ENCODE measurements at regions not wholly inside any gene's neighbourhood (a gene's known extent, or its start where the extent isn't known, plus 50 kb on each side); places are given as distances from the start of the nearest gene placed in this dataset.
A peak's percentile ranks its signal among the peaks of the same experiment; 100 is the strongest.

DNA sequence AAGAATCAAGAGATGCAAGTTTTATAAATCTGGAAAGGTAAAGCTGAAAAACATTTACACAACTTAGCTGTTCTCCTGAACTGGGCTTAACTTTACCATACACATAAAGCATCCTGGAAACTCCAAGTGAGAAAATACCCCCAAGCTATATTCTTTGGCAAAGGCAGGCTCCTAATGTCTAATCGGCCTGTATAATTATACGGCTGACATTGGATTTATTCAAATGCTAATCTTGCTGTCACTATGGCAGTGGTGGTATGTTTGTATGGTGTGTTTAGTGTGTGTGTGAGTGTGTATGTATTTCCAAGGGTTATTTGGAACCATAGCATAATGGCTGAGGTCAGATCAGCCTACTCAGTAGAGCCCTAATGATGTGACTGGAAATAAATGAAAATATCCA, 1031.8 kb upstream of the ZEB2 start:
- no peak overlapping the region for H3K4me3 ChIP-seq (ENCODE audit: low read depth, low read length)
- no peak for DNase-seq (ENCODE audit: low read depth)
- TF ChIP-seq, protein P1, sequence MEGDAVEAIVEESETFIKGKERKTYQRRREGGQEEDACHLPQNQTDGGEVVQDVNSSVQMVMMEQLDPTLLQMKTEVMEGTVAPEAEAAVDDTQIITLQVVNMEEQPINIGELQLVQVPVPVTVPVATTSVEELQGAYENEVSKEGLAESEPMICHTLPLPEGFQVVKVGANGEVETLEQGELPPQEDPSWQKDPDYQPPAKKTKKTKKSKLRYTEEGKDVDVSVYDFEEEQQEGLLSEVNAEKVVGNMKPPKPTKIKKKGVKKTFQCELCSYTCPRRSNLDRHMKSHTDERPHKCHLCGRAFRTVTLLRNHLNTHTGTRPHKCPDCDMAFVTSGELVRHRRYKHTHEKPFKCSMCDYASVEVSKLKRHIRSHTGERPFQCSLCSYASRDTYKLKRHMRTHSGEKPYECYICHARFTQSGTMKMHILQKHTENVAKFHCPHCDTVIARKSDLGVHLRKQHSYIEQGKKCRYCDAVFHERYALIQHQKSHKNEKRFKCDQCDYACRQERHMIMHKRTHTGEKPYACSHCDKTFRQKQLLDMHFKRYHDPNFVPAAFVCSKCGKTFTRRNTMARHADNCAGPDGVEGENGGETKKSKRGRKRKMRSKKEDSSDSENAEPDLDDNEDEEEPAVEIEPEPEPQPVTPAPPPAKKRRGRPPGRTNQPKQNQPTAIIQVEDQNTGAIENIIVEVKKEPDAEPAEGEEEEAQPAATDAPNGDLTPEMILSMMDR (IDR thresholded peaks at IDR 0.05; ENCODE audit: control insufficient read depth, extremely low read depth, insufficient read depth) = no peak

DNA sequence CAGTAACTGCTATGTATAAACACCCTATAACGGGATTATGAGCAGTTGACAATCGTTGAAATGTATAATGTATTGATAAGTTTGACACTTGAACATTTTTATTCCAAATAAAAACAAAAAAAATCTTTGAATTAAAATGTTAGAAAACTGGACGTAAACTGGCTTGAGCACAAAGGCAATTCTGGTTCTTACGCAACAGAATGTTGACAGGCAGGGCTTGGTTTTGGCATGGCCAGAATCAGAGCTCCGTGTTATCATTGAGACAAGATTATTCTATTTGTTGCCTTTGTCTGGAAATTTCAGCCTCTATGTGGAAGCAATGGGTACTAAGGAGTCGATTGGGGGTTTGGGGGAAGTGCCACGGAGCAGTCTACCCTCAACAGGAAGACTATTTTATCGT, 1028.6 kb upstream of the ZEB2 start:
- no peak overlapping the region for H3K4me3 ChIP-seq (ENCODE audit: low read depth, low read length)
- no peak for DNase-seq (ENCODE audit: low read depth)
- TF ChIP-seq, protein P1 (IDR thresholded peaks at IDR 0.05; ENCODE audit: control insufficient read depth, extremely low read depth, insufficient read depth) = no peak

DNA sequence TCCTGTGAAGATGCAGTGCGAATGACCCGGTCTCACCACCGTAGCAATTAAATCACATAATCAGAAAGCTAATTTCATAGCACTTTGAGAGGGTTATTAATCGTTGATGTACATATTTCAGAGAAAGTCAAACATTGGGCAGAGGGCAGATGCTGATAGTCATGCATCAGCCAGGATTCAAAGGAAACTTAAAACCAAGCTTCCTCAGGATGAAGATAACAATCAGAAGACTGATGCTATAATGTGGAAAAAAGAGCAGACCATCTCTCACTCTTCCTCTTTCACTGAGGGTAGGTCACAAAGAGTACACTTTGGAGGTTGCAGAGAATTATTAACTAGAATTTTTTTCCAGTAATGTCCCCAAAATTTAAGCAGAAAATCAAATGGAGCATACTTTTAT, 1027.7 kb upstream of the ZEB2 start:
- DNase-seq (ENCODE audit: low read depth) = no peak
- no peak overlapping the region for H3K4me3 ChIP-seq (ENCODE audit: low read depth, low read length)
- TF ChIP-seq, protein P1 (IDR thresholded peaks at IDR 0.05; ENCODE audit: control insufficient read depth, extremely low read depth, insufficient read depth) = no peak

DNA sequence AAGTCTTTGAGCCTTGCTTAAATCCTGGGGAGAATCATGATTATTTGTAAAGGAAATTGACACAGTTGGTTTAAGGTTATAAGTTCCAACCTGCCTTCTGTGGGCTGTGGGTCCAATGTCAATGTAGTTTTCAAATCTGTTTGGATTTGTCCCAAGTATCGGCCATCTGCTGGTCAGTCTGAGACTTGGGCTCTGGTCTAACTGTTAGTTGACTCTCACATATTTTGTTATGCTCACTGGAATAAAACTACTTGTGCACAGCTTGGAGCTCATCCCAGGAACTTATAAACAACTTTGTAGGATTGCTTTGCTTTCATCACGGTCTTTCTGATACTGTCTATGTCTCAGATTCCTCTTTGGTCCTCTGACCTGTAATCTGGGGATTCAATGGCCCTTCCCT, 1026.2 kb upstream of the ZEB2 start:
- H3K4me3 ChIP-seq (ENCODE audit: low read depth, low read length) = no peak overlapping the region
- DNase-seq (ENCODE audit: low read depth) = no peak
- TF ChIP-seq, protein P1 (IDR thresholded peaks at IDR 0.05; ENCODE audit: control insufficient read depth, extremely low read depth, insufficient read depth) = 0 out of 2 replicates have a peak, but pooled peaks have one; percentile 24

DNA sequence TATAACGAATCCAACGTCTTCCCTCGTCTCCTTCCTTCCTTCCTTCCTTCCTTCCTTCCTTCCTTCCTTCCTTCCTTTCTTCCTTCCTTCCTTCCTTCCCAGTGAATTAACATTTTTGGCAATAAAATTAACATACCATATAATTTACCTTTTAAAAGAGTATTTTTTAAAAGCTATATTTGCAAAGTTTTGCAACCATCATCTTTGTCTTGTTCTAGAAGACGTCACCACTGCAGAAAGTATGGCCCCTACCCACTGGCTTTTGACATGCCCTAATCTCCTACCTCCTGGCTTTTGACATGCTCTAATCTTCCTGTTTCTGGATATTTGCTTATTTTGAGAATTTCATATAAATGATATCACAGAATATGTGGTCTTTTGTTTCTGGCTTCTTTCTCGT, 1023.9 kb upstream of the ZEB2 start:
- TF ChIP-seq, protein P1 (IDR thresholded peaks at IDR 0.05; ENCODE audit: control insufficient read depth, extremely low read depth, insufficient read depth) = no peak
- no peak overlapping the region for H3K4me3 ChIP-seq (ENCODE audit: low read depth, low read length)
- no peak for DNase-seq (ENCODE audit: low read depth)

DNA sequence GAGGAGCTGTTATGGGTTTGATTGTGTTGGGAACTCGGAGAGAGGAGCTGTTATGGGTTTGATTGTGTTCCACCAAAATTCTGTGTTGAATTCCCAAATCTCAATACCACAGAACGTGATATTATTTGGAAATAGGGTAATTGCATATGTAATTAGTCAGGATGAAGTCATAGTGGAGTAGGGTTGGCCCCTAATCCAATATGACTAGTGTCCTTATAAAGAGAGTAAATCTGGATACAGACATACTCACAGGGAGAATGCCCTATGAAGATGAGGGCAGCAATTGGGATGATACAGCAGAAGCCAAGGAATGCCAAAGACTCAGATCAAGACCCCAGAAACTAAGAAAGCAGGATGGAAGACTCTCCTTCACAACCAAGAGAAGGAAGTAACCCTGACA, 1023.2 kb upstream of the ZEB2 start:
- DNase-seq (ENCODE audit: low read depth) = no peak
- no peak overlapping the region for H3K4me3 ChIP-seq (ENCODE audit: low read depth, low read length)
- TF ChIP-seq, protein P1 (IDR thresholded peaks at IDR 0.05; ENCODE audit: control insufficient read depth, extremely low read depth, insufficient read depth) = no peak

DNA sequence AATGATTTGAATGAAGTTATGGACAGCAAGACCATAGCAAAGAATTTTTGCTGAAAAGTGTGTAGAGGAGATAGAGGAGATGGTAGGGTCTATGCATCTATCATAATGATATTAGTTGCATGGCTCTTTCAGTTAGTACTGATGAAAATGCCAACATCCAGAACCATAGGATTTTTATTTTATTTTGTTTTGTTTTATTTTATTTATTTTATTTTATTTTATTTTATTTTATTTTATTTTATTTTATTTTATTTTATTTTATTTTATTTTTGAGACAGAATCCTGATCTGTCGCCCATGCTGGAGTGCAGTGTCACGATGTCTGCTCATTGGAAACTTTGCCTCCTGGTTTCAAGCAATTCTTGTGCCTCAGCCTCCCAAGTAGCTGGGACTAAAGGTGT, 1021.1 kb upstream of the ZEB2 start:
- TF ChIP-seq, protein P1 (IDR thresholded peaks at IDR 0.05; ENCODE audit: control insufficient read depth, extremely low read depth, insufficient read depth) = no peak
- no peak for DNase-seq (ENCODE audit: low read depth)
- H3K4me3 ChIP-seq (ENCODE audit: low read depth, low read length) = no peak overlapping the region
